ENCODE measurements at regions not wholly inside any gene's neighbourhood (a gene's known extent, or its start where the extent isn't known, plus 50 kb on each side); places are given as distances from the start of the nearest gene placed in this dataset.

GRCh38 chr2:120828829-120829632 is 93.4 kb downstream of the GLI2 start:
- Histone ChIP-seq H3K79me1 (replicated peaks; ENCODE audit: low read length, poor library complexity, severe bottlenecking) (peaks cover 54% of the 10 kb centered on the region), H3K4me3 (ENCODE audit: insufficient read depth in 1 of 2, low read depth in 1 of 2, low read length in 2 of 2) (no peak overlapping the region), H3K36me3 (ENCODE audit: control insufficient read depth in 1 of 2, insufficient read depth in 2 of 2, low read depth in 1 of 2, low read length in 2 of 2) (peaks cover 0 to 28% of the 10 kb centered on the region in 2 experiments), H2AK5ac (ENCODE audit: low read length, severe bottlenecking) (no peak overlapping the region), H3K14ac (ENCODE audit: low read length in 2 of 2) (peak overlapping the region in 1 of 2 experiments; percentile 82), H4K8ac (ENCODE audit: low read length) (peak overlapping the region; percentile 61), H2BK5ac (ENCODE audit: low read depth, low read length, poor library complexity, severe bottlenecking) (no peak overlapping the region), H2AFZ (ENCODE audit: low read depth, low read length) (no peak overlapping the region), H3K27me3 (ENCODE audit: control insufficient read depth in 1 of 2, insufficient read depth in 1 of 2, low read length in 2 of 2) (no peaks in the 10 kb centered on the region), H3K4me2 (ENCODE audit: low read length, poor library complexity, severe bottlenecking) (no peak overlapping the region), H3K18ac (ENCODE audit: low read depth in 1 of 2, low read length in 2 of 2) (peak overlapping the region in 1 of 2 experiments; percentile 46), H2BK15ac (ENCODE audit: low read depth, poor library complexity, severe bottlenecking) (no peak overlapping the region), H3K9me3 (ENCODE audit: control insufficient read depth, low read length) (no peaks in the 10 kb centered on the region), H3K4me1 (ENCODE audit: control insufficient read depth, insufficient read depth, low read depth, low read length) (peaks cover 34% of the 10 kb centered on the region), H3K23ac (ENCODE audit: low read length in 2 of 2) (no peak overlapping the region), H2BK120ac (ENCODE audit: low read depth, low read length) (no peak overlapping the region), H3K27ac (ENCODE audit: low read length, poor library complexity, severe bottlenecking) (no peak overlapping the region), H4K91ac (ENCODE audit: low read length) (peak overlapping the region; percentile 6), H2BK12ac (ENCODE audit: low read length in 2 of 2) (no peak overlapping the region), H3K4ac (ENCODE audit: low read depth in 1 of 2, low read length in 2 of 2) (no peak overlapping the region), H3K9ac (ENCODE audit: low read length) (no peak overlapping the region)
- DNase-seq: no peak
- WGBS: 97% methylated on average over 14 of the region's 14 CpGs

GRCh38 chr2:120829633-120830025 is 94.0 kb downstream of the GLI2 start:
- H2BK12ac ChIP-seq (ENCODE audit: low read length in 2 of 2): peak overlapping the region in 1 of 2 experiments; percentile 45
- H3K27ac ChIP-seq (ENCODE audit: low read length, poor library complexity, severe bottlenecking): no peak overlapping the region
- H3K9ac ChIP-seq (ENCODE audit: low read length): no peak overlapping the region
- DNase-seq: no peak
- no peaks in the 10 kb centered on the region for H3K27me3 ChIP-seq (ENCODE audit: control insufficient read depth in 1 of 2, insufficient read depth in 1 of 2, low read length in 2 of 2)
- H3K36me3 ChIP-seq (ENCODE audit: control insufficient read depth in 1 of 2, insufficient read depth in 2 of 2, low read depth in 1 of 2, low read length in 2 of 2): peaks cover 0 to 26% of the 10 kb centered on the region in 2 experiments
- H3K79me1 ChIP-seq (replicated peaks; ENCODE audit: low read length, poor library complexity, severe bottlenecking): peaks cover 51% of the 10 kb centered on the region
- no peak overlapping the region for H3K4ac ChIP-seq (ENCODE audit: low read depth in 1 of 2, low read length in 2 of 2)
- H3K14ac ChIP-seq (ENCODE audit: low read length in 2 of 2): no peak overlapping the region
- no peak overlapping the region for H2AK5ac ChIP-seq (ENCODE audit: low read length, severe bottlenecking)
- no peak overlapping the region for H2BK5ac ChIP-seq (ENCODE audit: low read depth, low read length, poor library complexity, severe bottlenecking)
- H2AFZ ChIP-seq (ENCODE audit: low read depth, low read length): no peak overlapping the region
- WGBS: 97% methylated on average over 6 of the region's 6 CpGs
- no peak overlapping the region for H2BK120ac ChIP-seq (ENCODE audit: low read depth, low read length)
- peaks cover 32% of the 10 kb centered on the region for H3K4me1 ChIP-seq (ENCODE audit: control insufficient read depth, insufficient read depth, low read depth, low read length)
- no peak overlapping the region for H3K4me2 ChIP-seq (ENCODE audit: low read length, poor library complexity, severe bottlenecking)
- no peak overlapping the region for H2BK15ac ChIP-seq (ENCODE audit: low read depth, poor library complexity, severe bottlenecking)
- H3K23ac ChIP-seq (ENCODE audit: low read length in 2 of 2): no peak overlapping the region
- no peak overlapping the region for H3K4me3 ChIP-seq (ENCODE audit: insufficient read depth in 1 of 2, low read depth in 1 of 2, low read length in 2 of 2)
- H3K9me3 ChIP-seq (ENCODE audit: control insufficient read depth, low read length): no peaks in the 10 kb centered on the region
- H3K18ac ChIP-seq (ENCODE audit: low read depth in 1 of 2, low read length in 2 of 2): peak overlapping the region in 1 of 2 experiments; percentile 14
- H4K8ac ChIP-seq (ENCODE audit: low read length): peak overlapping the region; percentile 61
- H4K91ac ChIP-seq (ENCODE audit: low read length): peak overlapping the region; percentile 3

DNA sequence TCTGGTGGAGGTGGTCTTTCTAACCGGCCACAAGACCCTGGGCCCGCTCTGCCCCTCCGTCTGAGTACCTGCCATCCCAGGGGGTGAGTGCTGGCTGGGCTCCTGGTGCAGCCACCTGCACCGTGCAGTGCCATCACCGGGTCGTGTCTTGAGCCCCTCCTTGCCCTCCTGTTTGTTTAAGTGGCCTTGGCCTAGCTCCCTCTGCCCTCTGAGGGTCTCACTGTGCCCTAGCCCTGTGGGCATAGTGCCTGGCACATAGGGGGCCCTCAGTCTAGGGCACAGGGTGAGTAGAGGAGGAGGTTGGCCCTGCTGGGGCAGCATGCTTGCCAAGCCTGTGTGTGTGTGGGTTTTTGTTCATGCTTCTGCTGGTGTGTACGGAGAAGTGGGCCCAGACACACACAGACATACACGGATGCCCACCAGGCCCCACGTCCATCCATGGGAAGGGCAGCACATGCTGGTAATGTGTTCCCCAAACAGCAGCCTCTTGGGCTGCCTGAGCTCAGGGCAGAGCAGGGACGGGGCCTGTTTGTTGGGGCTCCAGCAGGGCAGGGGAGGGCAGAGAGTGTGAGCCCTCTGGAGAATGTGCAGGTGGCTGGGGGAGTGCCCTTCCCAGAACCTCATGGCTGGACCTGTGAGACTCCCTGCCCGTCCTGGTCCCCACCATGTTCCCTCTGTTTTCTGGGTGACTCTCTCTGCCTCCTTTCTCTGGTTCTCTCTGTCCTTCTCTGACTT is 94.6 kb downstream of the GLI2 start:
- Histone ChIP-seq H3K27me3 (ENCODE audit: control insufficient read depth in 1 of 2, insufficient read depth in 1 of 2, low read length in 2 of 2) (no peaks in the 10 kb centered on the region), H4K8ac (ENCODE audit: low read length) (no peak overlapping the region), H3K4me1 (ENCODE audit: control insufficient read depth, insufficient read depth, low read depth, low read length) (peaks cover 30% of the 10 kb centered on the region), H2BK12ac (ENCODE audit: low read length in 2 of 2) (no peak overlapping the region), H3K23ac (ENCODE audit: low read length in 2 of 2) (peak overlapping the region in 1 of 2 experiments; percentile 11), H2AFZ (ENCODE audit: low read depth, low read length) (no peak overlapping the region), H3K9ac (ENCODE audit: low read length) (no peak overlapping the region), H3K27ac (ENCODE audit: low read length, poor library complexity, severe bottlenecking) (no peak overlapping the region), H3K18ac (ENCODE audit: low read depth in 1 of 2, low read length in 2 of 2) (no peak overlapping the region), H3K14ac (ENCODE audit: low read length in 2 of 2) (no peak overlapping the region), H2BK120ac (ENCODE audit: low read depth, low read length) (no peak overlapping the region), H2BK15ac (ENCODE audit: low read depth, poor library complexity, severe bottlenecking) (no peak overlapping the region), H2BK5ac (ENCODE audit: low read depth, low read length, poor library complexity, severe bottlenecking) (no peak overlapping the region), H4K91ac (ENCODE audit: low read length) (no peak overlapping the region), H3K4me2 (ENCODE audit: low read length, poor library complexity, severe bottlenecking) (no peak overlapping the region), H3K79me1 (replicated peaks; ENCODE audit: low read length, poor library complexity, severe bottlenecking) (peaks cover 52% of the 10 kb centered on the region), H3K4me3 (ENCODE audit: insufficient read depth in 1 of 2, low read depth in 1 of 2, low read length in 2 of 2) (no peak overlapping the region), H2AK5ac (ENCODE audit: low read length, severe bottlenecking) (no peak overlapping the region), H3K4ac (ENCODE audit: low read depth in 1 of 2, low read length in 2 of 2) (no peak overlapping the region), H3K36me3 (ENCODE audit: control insufficient read depth in 1 of 2, insufficient read depth in 2 of 2, low read depth in 1 of 2, low read length in 2 of 2) (peaks cover 0 to 25% of the 10 kb centered on the region in 2 experiments), H3K9me3 (ENCODE audit: control insufficient read depth, low read length) (no peaks in the 10 kb centered on the region)
- DNase-seq: no peak
- WGBS: 95% methylated on average over 11 of the region's 11 CpGs

- Histone ChIP-seq H3K4me1 (ENCODE audit: control insufficient read depth, insufficient read depth, low read depth, low read length) (peaks cover 22% of the 10 kb centered on the region), H2BK15ac (ENCODE audit: low read depth, poor library complexity, severe bottlenecking) (no peak overlapping the region), H3K9me3 (ENCODE audit: control insufficient read depth, low read length) (no peaks in the 10 kb centered on the region), H4K8ac (ENCODE audit: low read length) (no peak overlapping the region), H3K27me3 (ENCODE audit: control insufficient read depth in 1 of 2, insufficient read depth in 1 of 2, low read length in 2 of 2) (no peaks in the 10 kb centered on the region), H2BK120ac (ENCODE audit: low read depth, low read length) (no peak overlapping the region), H3K18ac (ENCODE audit: low read depth in 1 of 2, low read length in 2 of 2) (peak overlapping the region in 1 of 2 experiments; percentile 4), H2BK5ac (ENCODE audit: low read depth, low read length, poor library complexity, severe bottlenecking) (no peak overlapping the region), H3K79me1 (replicated peaks; ENCODE audit: low read length, poor library complexity, severe bottlenecking) (peaks cover 55% of the 10 kb centered on the region), H3K14ac (ENCODE audit: low read length in 2 of 2) (no peak overlapping the region), H3K27ac (ENCODE audit: low read length, poor library complexity, severe bottlenecking) (no peak overlapping the region), H4K91ac (ENCODE audit: low read length) (no peak overlapping the region), H3K4ac (ENCODE audit: low read depth in 1 of 2, low read length in 2 of 2) (peak overlapping the region in 1 of 2 experiments; percentile 15), H2AFZ (ENCODE audit: low read depth, low read length) (no peak overlapping the region), H3K36me3 (ENCODE audit: control insufficient read depth in 1 of 2, insufficient read depth in 2 of 2, low read depth in 1 of 2, low read length in 2 of 2) (peaks cover 0 to 25% of the 10 kb centered on the region in 2 experiments), H3K23ac (ENCODE audit: low read length in 2 of 2) (peak overlapping the region in 1 of 2 experiments; percentile 20), H3K4me3 (ENCODE audit: insufficient read depth in 1 of 2, low read depth in 1 of 2, low read length in 2 of 2) (no peak overlapping the region), H2AK5ac (ENCODE audit: low read length, severe bottlenecking) (no peak overlapping the region), H3K4me2 (ENCODE audit: low read length, poor library complexity, severe bottlenecking) (no peak overlapping the region), H2BK12ac (ENCODE audit: low read length in 2 of 2) (no peak overlapping the region), H3K9ac (ENCODE audit: low read length) (no peak overlapping the region)
- no peak for DNase-seq
- WGBS: 100% methylated on average over 2 of the region's 2 CpGs
Observed at GRCh38 chr2:120831086-120831485, 95.4 kb downstream of the GLI2 start.

Measured in mesenchymal stem cell (in vitro differentiated cells and primary cell).